HG03521 (cell line): ENCODE measurements at regions not wholly inside any gene's neighbourhood (a gene's known extent, or its start where the extent isn't known, plus 50 kb on each side); places are given as distances from the start of the nearest gene placed in this dataset.

Experiments
- ATAC-seq: cut with Tn5 transposase; IDR thresholded peaks from one replicate; pipeline ENCODE4 v1.9.1; 2021; ENCODE audit warnings: mild to moderate bottlenecking, moderate library complexity; ENCODE audit not compliant: unreplicated experiment

- no peak for ATAC-seq
Measured at GRCh38 chr10:91127341-91128082, 93.0 kb upstream of the PCGF5 start.

- ATAC-seq, result no peak
Measured at GRCh38 chr10:91135113-91135512, 85.3 kb upstream of the PCGF5 start.

GRCh38 chr10:91137011-91137643 lies 83.3 kb upstream of the PCGF5 start:
- ATAC-seq, result no peak

GRCh38 chr10:91137822-91138221 lies 82.6 kb upstream of the PCGF5 start:
- no peak for ATAC-seq

GRCh38 chr10:91140995-91141549 lies 79.4 kb upstream of the PCGF5 start:
- ATAC-seq, result no peak

GRCh38 chr10:91144961-91145360 lies 75.5 kb upstream of the PCGF5 start:
- ATAC-seq, result no peak

GRCh38 chr10:91146146-91146545 lies 74.3 kb upstream of the PCGF5 start:
- ATAC-seq, result no peak

- no peak for ATAC-seq
Measured at GRCh38 chr10:91149550-91149949, 70.9 kb upstream of the PCGF5 start.

GRCh38 chr10:91150631-91151030 lies 69.8 kb upstream of the PCGF5 start:
- no peak for ATAC-seq

GRCh38 chr10:91153508-91153907 lies 67.0 kb upstream of the PCGF5 start:
- no peak for ATAC-seq

- ATAC-seq, result no peak
Measured at GRCh38 chr10:91154842-91155241, 65.6 kb upstream of the PCGF5 start.

- no peak for ATAC-seq
Measured at GRCh38 chr10:91156196-91156595, 64.3 kb upstream of the PCGF5 start.

GRCh38 chr10:91159254-91159783 lies 61.1 kb upstream of the PCGF5 start:
- ATAC-seq, result no peak

GRCh38 chr10:91162050-91162494 lies 58.4 kb upstream of the PCGF5 start:
- no peak for ATAC-seq

GRCh38 chr10:91162495-91163268 lies 57.8 kb upstream of the PCGF5 start:
- ATAC-seq, result peak; percentile 52

GRCh38 chr10:91163269-91163868 lies 57.1 kb upstream of the PCGF5 start:
- ATAC-seq, result peak; percentile 50

GRCh38 chr10:91163869-91164474 lies 56.5 kb upstream of the PCGF5 start:
- peak; percentile 17 for ATAC-seq

- ATAC-seq, result no peak
Measured at GRCh38 chr10:91164520-91165065, 55.9 kb upstream of the PCGF5 start.

GRCh38 chr10:91167406-91167805 lies 53.1 kb upstream of the PCGF5 start:
- no peak for ATAC-seq

- no peak for ATAC-seq
Measured at GRCh38 chr10:91170418-91170817, 50.0 kb upstream of the PCGF5 start.
